GM12878 (cell line): ENCODE measurements at regions not wholly inside any gene's neighbourhood (a gene's known extent, or its start where the extent isn't known, plus 50 kb on each side); places are given as distances from the start of the nearest gene placed in this dataset.

ENCODE experiments used
- ATAC-seq: fragments of 200-7000 bp; cut with Tn5 transposase; 3 replicates; pipeline ENCODE4 v1.9.1; 2020; ENCODE audit warnings: mild to moderate bottlenecking, moderate library complexity
- BruUV-seq: library from RNA; stranded (reverse); fragments of 400-500 nt; replicated peaks from 2 replicates; lab custom pipeline; 2021; lab: Mats Ljungman, UMichigan
- CTCF ChIA-PET: fragments of 300-600 bp; sonication (Branson Sonifier 250); formaldehyde crosslinking; extraction: SDS; loops from one replicate; lab custom pipeline; 2021; ENCODE audit warnings: inconsistent platforms; lab: Yijun Ruan, JAX
- POLR2A ChIA-PET: fragments of 350-600 bp; formaldehyde crosslinking; extraction: SDS; loops from one replicate; lab custom pipeline; 2021; ENCODE audit warnings: inconsistent platforms; lab: Charles Lee
- RAD21 ChIA-PET: fragments of 300-600 bp; sonication (Branson Sonifier 250); formaldehyde crosslinking; loops from one replicate; lab custom pipeline; 2023; ENCODE audit warnings: antibody characterized with exemption; ENCODE audit not compliant: unreplicated experiment; lab: Charles Lee
- SMC1A ChIA-PET: fragments of 300-600 bp; sonication (Branson Sonifier 250); formaldehyde crosslinking; loops from one replicate; lab custom pipeline; 2023; ENCODE audit not compliant: unreplicated experiment, uncharacterized antibody; lab: Charles Lee
- DNase-seq: peaks from one replicate; pipeline ENCODE4 v3.0.0-alpha.2; 2011; ENCODE audit warnings: low read depth, low spot score
- FAIRE-seq: peaks from 3 replicates; lab custom pipeline; 2011; peaks lifted over from hg19 to GRCh38; lab: Jason Lieb, UNC
- H2AFZ ChIP-seq: 2 replicates; pipeline ENCODE4 v1.6.0; 2011; ENCODE audit warnings: low read depth, low read length, control low read depth; ENCODE audit not compliant: control insufficient read depth
- H3K27ac ChIP-seq: 2 replicates; pipeline ENCODE4 v1.5.1; 2011; ENCODE audit warnings: control low read depth; ENCODE audit not compliant: control insufficient read depth, insufficient read depth
- H3K27me3 ChIP-seq, 2 experiments: replicated peaks in 1 of 2; 2 replicates each; pipeline versions ENCODE4 v1.6.0 to v1.6.1; 2011; ENCODE audit warnings: low read length in 1 of 2; ENCODE audit not compliant: control insufficient read depth in 2 of 2, insufficient read depth in 2 of 2
- H3K36me3 ChIP-seq, 2 experiments: 2 replicates each; pipeline ENCODE4 v1.5.1; 2011; ENCODE audit warnings: low read length in 1 of 2; ENCODE audit not compliant: control insufficient read depth in 2 of 2, insufficient read depth in 2 of 2
- H3K4me1 ChIP-seq: 2 replicates; pipeline ENCODE4 v1.6.1; 2011; ENCODE audit warnings: mild to moderate bottlenecking, low read length, moderate library complexity, mixed read lengths; ENCODE audit not compliant: control insufficient read depth, insufficient read depth
- H3K4me2 ChIP-seq: 2 replicates; pipeline ENCODE4 v1.6.0; 2011; ENCODE audit warnings: control low read depth; ENCODE audit not compliant: control insufficient read depth, insufficient read depth
- H3K4me3 ChIP-seq: fragments of 200-600 bp; sonication (generic); 2 replicates; pipeline ENCODE4 v1.5.1; 2016
- H3K79me2 ChIP-seq: 2 replicates; pipeline ENCODE4 v1.6.0; 2011; ENCODE audit warnings: low read length; ENCODE audit not compliant: control insufficient read depth, insufficient read depth
- H3K9ac ChIP-seq: 2 replicates; pipeline ENCODE4 v1.8.0; 2011; ENCODE audit warnings: low read length, control low read depth, mixed read lengths; ENCODE audit not compliant: control insufficient read depth, insufficient read depth
- H3K9me3 ChIP-seq: replicated peaks from 3 replicates; pipeline ENCODE4 v1.5.1; 2011; ENCODE audit warnings: mild to moderate bottlenecking, low read length; ENCODE audit not compliant: control insufficient read depth, insufficient read depth
- H4K20me1 ChIP-seq: 2 replicates; pipeline ENCODE4 v1.6.0; 2011; ENCODE audit not compliant: control insufficient read depth, insufficient read depth
- ATF7 ChIP-seq: fragments of 450-650 bp; IDR thresholded peaks from 2 replicates; pipeline ENCODE4 v1.6.1; 2016; ENCODE audit warnings: low read depth, mild to moderate bottlenecking
- BMI1 ChIP-seq: fragments of 450-650 bp; IDR thresholded peaks from 2 replicates; pipeline ENCODE4 v1.6.1; 2016; ENCODE audit warnings: mild to moderate bottlenecking, moderate library complexity, borderline replicate concordance
- CBX5 ChIP-seq: sonication (generic); IDR thresholded peaks from 2 replicates; pipeline ENCODE4 v1.6.1; 2016; ENCODE audit warnings: low read depth, moderate library complexity, mild to moderate bottlenecking, inconsistent platforms
- ETV6 ChIP-seq, 2 experiments: fragments of 450-650 bp in 1 of 2; IDR thresholded peaks in 1 of 2; conservative IDR thresholded peaks in 1 of 2; 2 replicates each; pipeline ENCODE4 v1.6.1; 2014; ENCODE audit warnings: antibody characterized with exemption in 1 of 2, borderline replicate concordance in 1 of 2, low read depth in 1 of 2, mild to moderate bottlenecking in 1 of 2, moderate library complexity in 1 of 2
- IRF4 ChIP-seq: IDR thresholded peaks from 2 replicates; pipeline ENCODE4 v1.6.1; 2011; ENCODE audit warnings: low read depth, low read length
- RCOR1 ChIP-seq: conservative IDR thresholded peaks from 2 replicates; pipeline ENCODE4 v1.6.1; 2012; ENCODE audit warnings: low read depth, low read length, improper control_type of control experiment
- YY1 ChIP-seq: IDR thresholded peaks from 2 replicates; pipeline ENCODE4 v1.6.1; 2011; ENCODE audit warnings: low read depth, mild to moderate bottlenecking, low read length
- WGBS: methylation state at CpG from one replicate; pipeline ENCODE4 v1.1.6; 2016; ENCODE audit warnings: low lambda C conversion rate; ENCODE audit not compliant: insufficient replicate concordance, insufficient coverage; ENCODE audit errors: missing lambda C conversion rate; 5-methylcytosine and 5-hydroxymethylcytosine counted together
- in situ Hi-C: fragments of 300-500 bp; cut with MboI; formaldehyde crosslinking; loops from 9 replicates; pipeline ENCODE4 v1.14.3; 2018; ENCODE audit warnings: mixed read lengths
- intact Hi-C: fragments of 100-400 bp; cut with micrococcal nuclease; formaldehyde crosslinking; loops from one replicate; pipeline ENCODE4 v1.14.2; 2022; ENCODE audit not compliant: unreplicated experiment
- TF ChIP-seq, protein P1 (sequence below): fragments of 450-650 bp; IDR thresholded peaks from 2 replicates; pipeline ENCODE4 v1.6.1; 2016; ENCODE audit warnings: mild to moderate bottlenecking, moderate library complexity, borderline replicate concordance

GRCh38 chr2:155235710-155236109 lies 537.2 kb downstream of the KCNJ3 start:
- H3K36me3 ChIP-seq: no peaks in the 10 kb centered on the region
- H3K4me1 ChIP-seq: no peaks in the 10 kb centered on the region
- SMC1A ChIA-PET: no interaction called here
- DNase-seq (no peak), FAIRE-seq (no peak)
- no peaks in the 10 kb centered on the region for H3K27me3 ChIP-seq
- CTCF ChIA-PET: no interaction called here
- H3K79me2 ChIP-seq: no peaks in the 10 kb centered on the region
- no peak overlapping the region for H3K9ac ChIP-seq
- 35% methylated on average over 2 of the region's 2 CpGs for WGBS
- no TSS peak for BruUV-seq
- no peaks in the 10 kb centered on the region for H3K9me3 ChIP-seq
- RAD21 ChIA-PET: interaction anchor here (1.1 kb wide), 1 partner anchor 13 kb away, joined by 3 read pairs; no protein-coding TSS in a partner anchor
- POLR2A ChIA-PET: no interaction called here
- in situ Hi-C loops: loop anchor here (10.0 to 25.0 kb wide), 2 partner anchors 611 to 798 kb away; no protein-coding TSS in a partner anchor
- H2AFZ ChIP-seq: no peak overlapping the region
- TF ChIP-seq YY1: no peak
- no peak for TF ChIP-seq ATF7
- TF ChIP-seq RCOR1: no peak
- no peak for TF ChIP-seq BMI1
- no peak for TF ChIP-seq ETV6 (conservative IDR thresholded peaks at IDR 0.05 in 1 of 2, IDR thresholded peaks at IDR 0.05 in 1 of 2; ENCODE audit: borderline replicate concordance in 1 of 2, low read depth in 1 of 2)
- no peak for TF ChIP-seq IRF4
- TF ChIP-seq CBX5: no peak
- TF ChIP-seq, protein P1, sequence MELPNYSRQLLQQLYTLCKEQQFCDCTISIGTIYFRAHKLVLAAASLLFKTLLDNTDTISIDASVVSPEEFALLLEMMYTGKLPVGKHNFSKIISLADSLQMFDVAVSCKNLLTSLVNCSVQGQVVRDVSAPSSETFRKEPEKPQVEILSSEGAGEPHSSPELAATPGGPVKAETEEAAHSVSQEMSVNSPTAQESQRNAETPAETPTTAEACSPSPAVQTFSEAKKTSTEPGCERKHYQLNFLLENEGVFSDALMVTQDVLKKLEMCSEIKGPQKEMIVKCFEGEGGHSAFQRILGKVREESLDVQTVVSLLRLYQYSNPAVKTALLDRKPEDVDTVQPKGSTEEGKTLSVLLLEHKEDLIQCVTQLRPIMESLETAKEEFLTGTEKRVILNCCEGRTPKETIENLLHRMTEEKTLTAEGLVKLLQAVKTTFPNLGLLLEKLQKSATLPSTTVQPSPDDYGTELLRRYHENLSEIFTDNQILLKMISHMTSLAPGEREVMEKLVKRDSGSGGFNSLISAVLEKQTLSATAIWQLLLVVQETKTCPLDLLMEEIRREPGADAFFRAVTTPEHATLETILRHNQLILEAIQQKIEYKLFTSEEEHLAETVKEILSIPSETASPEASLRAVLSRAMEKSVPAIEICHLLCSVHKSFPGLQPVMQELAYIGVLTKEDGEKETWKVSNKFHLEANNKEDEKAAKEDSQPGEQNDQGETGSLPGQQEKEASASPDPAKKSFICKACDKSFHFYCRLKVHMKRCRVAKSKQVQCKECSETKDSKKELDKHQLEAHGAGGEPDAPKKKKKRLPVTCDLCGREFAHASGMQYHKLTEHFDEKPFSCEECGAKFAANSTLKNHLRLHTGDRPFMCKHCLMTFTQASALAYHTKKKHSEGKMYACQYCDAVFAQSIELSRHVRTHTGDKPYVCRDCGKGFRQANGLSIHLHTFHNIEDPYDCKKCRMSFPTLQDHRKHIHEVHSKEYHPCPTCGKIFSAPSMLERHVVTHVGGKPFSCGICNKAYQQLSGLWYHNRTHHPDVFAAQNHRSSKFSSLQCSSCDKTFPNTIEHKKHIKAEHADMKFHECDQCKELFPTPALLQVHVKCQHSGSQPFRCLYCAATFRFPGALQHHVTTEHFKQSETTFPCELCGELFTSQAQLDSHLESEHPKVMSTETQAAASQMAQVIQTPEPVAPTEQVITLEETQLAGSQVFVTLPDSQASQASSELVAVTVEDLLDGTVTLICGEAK: no peak
- TF ChIP-seq, all 136 proteins: peak for 0
- intact Hi-C loops: no loop called here
- Histone ChIP-seq H3K27ac (no peak overlapping the region), H3K4me2 (no peak overlapping the region), H3K4me3 (no peak overlapping the region), H4K20me1 (no peaks in the 10 kb centered on the region)
- ATAC-seq: no peak
